Fibroblast of upper back skin (primary cell): ENCODE measurements at regions not wholly inside any gene's neighbourhood (a gene's known extent, or its start where the extent isn't known, plus 50 kb on each side); places are given as distances from the start of the nearest gene placed in this dataset.
A peak's percentile ranks its signal among the peaks of the same experiment; 100 is the strongest.

Experiments used
- DNase-seq: peaks from one replicate; pipeline ENCODE4 v3.0.0-alpha.2; 2013

DNA sequence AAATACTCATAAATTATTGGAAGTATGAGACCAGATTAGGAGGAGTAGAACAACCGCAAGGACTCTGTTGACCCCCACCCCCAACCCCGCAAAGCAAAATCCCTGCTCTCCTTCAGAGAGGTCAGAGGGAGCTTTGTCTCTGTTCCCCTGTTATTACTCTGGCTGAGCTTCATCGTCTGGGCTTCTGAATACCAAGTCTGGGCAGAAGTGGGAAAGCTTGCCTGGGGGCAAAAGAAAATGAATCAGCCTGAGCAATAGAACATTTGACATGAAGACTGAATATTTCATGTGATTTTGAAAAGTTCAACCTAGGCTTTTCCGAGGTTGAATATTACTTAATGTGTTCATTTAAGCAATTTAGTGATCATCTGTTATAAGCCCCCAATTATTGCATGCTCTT lies 114.6 kb upstream of the ARHGAP28 start:
- no peak for DNase-seq

DNA sequence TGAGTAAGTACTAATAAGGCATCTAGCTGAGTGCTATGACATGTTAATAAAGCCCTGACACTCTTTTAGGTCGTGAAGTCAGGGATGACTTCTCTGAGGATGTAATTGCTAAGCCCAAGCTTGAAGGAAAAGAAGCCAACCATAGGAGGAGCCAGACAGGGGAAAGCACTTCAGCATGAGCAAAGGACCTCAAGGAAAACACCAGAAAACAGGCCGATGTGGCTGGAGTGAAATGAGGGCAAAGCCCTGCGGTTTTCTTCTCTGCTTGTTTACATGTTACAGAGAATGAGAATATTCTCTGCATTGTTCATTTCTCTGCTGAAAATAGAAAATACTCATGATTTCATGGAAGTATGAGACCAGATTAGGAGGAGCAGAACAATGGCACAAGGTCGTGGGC lies 112.5 kb upstream of the ARHGAP28 start:
- DNase-seq: no peak

GRCh38 chr18:6621437-6621836 lies 108.1 kb upstream of the ARHGAP28 start:
- no peak for DNase-seq

DNA sequence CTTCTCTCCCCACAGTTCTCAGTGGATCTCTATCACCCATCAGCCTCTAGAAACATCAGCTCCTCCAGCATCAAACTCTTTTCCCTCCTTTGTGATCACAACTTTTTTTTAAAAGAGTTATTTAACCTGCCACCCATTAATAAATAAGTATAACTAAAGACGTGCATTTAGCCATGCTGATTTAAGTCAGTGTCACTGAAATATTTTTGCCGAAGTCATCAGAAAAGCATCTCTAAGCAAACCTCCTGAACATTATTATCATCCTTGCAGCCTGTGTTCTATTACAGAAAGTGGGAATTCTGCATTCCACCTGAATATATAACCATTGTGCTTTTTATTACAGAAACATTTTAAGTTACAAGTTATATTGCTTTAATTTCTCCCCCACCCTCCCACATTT lies 106.2 kb upstream of the ARHGAP28 start:
- DNase-seq: peak; percentile 18

DNA sequence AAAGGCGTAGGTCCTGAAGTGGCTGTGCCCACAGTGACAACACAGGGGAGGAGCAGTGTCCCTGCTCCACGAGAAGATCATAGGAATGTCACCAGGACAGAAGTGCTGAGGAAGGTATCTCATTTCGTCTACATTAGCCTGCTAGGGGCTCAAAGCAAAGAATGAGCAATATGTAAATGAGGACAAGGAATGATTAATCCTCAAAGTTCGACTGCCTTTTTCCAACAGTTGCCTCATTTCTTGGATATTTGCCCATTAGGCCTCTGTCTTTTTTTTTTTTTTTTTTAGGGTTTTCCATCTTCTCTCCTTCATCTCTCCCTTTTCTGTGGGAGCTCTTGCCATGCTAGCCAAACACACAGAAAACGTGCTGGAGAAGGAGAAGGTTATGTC lies 105.2 kb upstream of the ARHGAP28 start:
- DNase-seq: peak; percentile 89

DNA sequence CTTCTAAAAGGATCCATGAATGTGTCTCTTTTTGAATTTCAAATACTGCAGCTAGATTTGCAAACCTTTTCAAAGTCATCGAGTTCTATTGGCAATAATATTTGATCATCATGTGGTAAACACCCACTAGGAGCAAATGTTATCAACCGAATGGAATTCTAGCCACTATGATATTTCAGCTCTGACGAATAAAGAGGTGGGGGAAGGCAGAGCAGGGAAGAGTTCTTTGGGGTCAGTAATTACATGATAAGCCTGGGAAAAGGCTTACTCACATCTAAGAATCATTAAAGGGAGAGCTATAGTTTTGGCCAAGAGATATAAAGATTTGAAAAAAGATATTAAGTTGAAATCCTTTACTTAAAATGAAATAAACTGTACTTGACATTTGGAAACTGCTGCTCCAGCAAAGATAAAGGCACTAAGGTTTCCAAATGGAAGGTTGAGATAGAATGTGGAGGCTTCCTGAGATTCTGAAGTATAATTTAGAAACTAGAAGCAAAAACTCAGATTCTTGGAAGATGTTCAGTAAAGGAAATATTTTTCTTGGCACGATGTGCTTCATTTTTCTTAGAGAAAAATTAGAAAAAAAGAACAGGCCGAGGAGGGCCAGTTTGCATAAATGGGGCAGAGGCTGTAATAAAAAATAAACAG lies 104.7 kb upstream of the ARHGAP28 start:
- DNase-seq: peak; percentile 83

DNA sequence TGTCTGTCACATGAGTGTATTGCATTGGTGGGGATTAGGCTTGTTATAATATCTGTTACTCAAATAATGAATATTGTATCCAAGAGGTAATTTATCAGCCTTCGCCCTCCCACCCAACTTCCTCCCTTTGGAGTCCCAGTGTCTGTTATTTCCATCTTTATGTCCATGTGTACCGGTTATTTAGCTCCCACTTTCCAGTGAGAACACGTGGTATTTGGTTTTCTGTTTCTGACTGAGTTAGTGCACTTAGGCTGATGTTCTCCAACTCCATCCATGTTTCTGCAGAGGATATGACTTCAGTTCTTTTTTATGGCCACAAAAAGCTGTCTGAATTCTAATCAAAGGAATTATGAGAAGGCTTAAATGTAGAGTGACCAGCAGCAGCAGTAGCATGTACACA lies 104.0 kb upstream of the ARHGAP28 start:
- no peak for DNase-seq

- DNase-seq: no peak
Measured at GRCh38 chr18:6626457-6626856, 103.1 kb upstream of the ARHGAP28 start.

DNA sequence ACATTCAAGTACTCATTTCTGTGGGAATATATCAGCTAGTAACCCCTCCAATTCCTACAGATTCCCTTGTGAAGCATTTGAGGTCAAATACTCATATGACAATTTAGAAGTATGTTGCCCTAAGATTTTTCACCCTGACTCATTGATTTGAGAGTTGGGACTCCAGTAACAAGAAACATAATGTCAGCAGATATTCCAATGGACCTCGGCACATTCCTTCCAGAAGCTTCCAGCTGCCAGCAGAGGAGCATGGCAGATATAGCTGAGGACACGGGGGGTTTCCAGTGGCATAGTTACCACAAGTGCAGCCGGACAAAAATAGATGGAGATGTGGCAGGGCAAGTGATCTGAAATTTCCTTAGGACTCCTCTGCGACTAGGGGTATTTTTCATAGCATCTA lies 101.9 kb upstream of the ARHGAP28 start:
- DNase-seq: peak; percentile 83

- DNase-seq: peak; percentile 60
Measured at GRCh38 chr18:6628187-6628586, 101.3 kb upstream of the ARHGAP28 start.

DNA sequence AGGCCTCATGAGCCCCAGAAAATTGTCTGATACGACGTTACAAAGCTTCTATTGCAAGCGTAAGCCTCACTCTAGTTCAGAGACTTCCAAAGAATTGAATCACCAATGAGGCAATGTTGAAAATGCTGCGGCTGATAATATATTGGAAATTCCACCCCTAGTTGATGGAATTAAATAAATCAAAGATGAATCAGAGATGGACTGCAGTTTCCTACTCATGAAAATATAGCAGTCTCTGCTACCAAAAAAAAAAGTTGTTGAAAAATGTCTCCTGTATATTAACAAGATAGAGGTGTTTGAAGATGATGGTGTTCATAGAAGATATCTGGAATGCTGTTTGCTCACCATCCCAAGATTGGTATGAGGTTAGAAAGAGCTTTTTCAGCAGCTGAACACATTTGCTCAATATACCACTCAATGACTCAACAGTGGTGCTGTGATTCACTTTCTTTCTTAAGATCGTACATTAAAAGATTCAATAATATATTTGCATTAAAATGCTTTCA lies 99.8 kb upstream of the ARHGAP28 start:
- DNase-seq: peak; percentile 92

GRCh38 chr18:6633310-6633709 lies 96.2 kb upstream of the ARHGAP28 start:
- DNase-seq: no peak

- no peak for DNase-seq
Measured at GRCh38 chr18:6636091-6636490, 93.4 kb upstream of the ARHGAP28 start.

GRCh38 chr18:6638447-6638846 lies 91.1 kb upstream of the ARHGAP28 start:
- no peak for DNase-seq

- no peak for DNase-seq
Measured at GRCh38 chr18:6639305-6639704, 90.2 kb upstream of the ARHGAP28 start.

GRCh38 chr18:6644836-6645627 lies 84.5 kb upstream of the ARHGAP28 start:
- no peak for DNase-seq

GRCh38 chr18:6646801-6647200 lies 82.7 kb upstream of the ARHGAP28 start:
- DNase-seq: no peak

- no peak for DNase-seq
Measured at GRCh38 chr18:6648581-6648980, 80.9 kb upstream of the ARHGAP28 start.

DNA sequence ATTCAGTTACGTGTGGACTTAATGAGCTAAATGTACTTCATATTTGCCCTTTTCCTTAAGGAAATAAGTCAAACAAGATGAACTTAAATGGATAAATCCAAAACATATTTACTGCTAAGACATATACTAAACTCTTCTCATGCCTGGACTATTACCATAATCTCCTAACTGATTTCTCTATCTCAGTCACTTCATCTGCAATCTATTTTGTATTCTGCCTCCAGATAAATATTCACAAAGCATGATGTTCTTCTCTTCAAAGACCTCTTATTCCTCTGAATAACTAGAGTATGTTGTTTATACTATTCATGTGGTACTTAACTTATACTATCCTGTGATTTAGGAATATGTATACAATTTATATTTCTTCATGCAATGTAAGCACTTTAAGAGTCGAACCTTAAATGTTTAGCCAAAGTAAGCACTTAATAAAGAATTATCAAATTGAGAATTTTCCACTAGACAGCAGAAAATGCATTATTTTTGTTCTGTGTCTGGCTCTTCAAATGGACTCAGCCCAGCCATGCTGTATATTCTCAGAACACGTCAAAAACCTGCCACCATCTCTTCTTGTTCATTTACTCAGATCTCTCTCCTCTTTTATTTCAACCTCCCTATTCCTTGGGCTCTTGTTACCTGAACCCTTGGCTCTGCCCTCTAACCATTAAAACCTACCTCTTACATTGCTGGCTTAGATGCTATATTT lies 79.9 kb upstream of the ARHGAP28 start:
- DNase-seq: no peak

DNA sequence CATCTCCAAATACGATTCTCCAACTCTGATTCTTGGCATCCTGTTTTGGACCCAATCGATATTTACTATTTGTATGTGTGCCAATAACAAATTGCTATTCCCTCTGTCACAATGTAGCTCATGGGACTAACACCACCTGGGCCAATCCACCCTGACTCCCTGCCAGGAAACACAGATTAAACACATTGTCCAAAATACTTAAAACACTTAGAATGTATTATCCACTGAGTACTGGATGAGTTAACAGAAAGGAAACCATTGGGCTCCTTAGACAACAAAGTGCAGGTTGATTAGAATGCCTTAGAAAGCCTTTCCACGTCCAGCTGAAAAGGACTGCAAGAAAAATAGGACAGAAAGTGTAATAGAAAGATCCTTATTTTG lies 79.4 kb upstream of the ARHGAP28 start:
- no peak for DNase-seq

DNA sequence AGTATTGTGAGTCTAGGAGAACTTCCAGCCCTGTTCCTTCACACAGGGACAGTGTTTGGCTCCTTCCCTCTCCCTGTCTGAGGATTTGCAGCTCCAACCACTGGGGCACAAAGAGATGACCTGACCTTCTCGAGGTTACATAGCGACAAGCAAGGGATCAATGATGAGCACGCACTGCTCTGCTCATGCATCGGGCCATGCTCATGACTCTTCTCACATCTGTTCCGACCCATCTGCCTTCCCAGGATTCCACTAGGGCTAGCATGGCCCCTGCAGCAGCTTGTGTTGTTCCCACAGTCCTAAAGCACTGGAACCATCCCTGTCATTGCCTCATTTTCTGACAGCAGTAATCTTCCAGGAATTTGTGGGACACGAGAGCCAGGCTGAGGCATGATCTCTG lies 78.8 kb upstream of the ARHGAP28 start:
- no peak for DNase-seq

DNA sequence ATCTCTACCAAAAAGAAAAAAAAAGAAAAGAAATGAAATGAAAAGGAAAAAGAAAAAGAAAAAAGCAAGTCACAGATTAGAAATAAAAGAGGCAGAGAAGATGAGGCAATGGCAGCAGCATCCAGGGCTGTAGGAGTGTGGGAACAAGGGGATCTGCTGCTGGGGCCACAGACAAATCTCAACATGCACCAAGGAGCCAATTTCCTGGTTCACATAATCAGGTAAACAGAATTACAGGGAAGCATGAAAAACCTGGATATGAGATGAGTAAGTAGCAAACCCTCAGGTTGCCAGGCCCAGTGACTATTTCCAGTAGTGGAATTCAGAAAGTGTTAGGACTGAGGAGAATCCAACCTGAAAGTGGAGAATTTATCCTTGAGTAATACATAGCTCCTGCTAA lies 77.4 kb upstream of the ARHGAP28 start:
- DNase-seq: no peak

DNA sequence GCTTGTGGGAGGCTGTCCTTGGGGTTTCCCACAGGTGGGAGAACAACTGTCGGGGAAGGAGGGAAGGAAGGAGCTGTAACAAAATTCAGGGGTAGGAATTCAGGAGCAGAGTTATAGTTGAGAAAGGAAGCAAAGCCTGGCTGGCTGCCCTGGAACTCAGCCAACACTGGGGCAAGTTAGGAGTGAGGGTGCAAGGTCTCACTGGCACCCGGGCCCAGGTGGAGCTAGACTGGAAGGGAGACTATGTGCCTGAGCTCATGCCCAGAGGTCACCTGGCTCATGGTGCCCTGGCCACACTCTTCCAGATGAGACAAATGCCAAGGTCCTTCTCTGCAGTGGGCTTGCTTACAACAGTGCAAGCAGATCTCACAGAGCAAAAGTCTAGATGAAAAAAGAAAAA lies 75.6 kb upstream of the ARHGAP28 start:
- no peak for DNase-seq
